ENCODE measurements at regions not wholly inside any gene's neighbourhood (a gene's known extent, or its start where the extent isn't known, plus 50 kb on each side); places are given as distances from the start of the nearest gene placed in this dataset.

GRCh38 chr11:92505689-92506088 is 281.1 kb downstream of the FAT3 start:
- TF ChIP-seq CTCF (IDR thresholded peaks at IDR 0.05) (no peak), POLR2A (IDR thresholded peaks at IDR 0.05) (no peak), EP300 (IDR thresholded peaks at IDR 0.05) (no peak)
